ENCODE measurements at regions not wholly inside any gene's neighbourhood (a gene's known extent, or its start where the extent isn't known, plus 50 kb on each side); places are given as distances from the start of the nearest gene placed in this dataset.

GRCh38 chr16:54542805-54543505, 256.4 kb upstream of the IRX3 start:
- H3K4me3 ChIP-seq, result no peak overlapping the region
- H3K9ac ChIP-seq, result no peak overlapping the region
- H3K27ac ChIP-seq, result no peak overlapping the region
- H3K4me1 ChIP-seq, result peaks cover 19% of the 10 kb centered on the region
- no peaks in the 10 kb centered on the region for H4K20me1 ChIP-seq
- TF ChIP-seq Cebpa-rat (IDR thresholded peaks at IDR 0.05), result no peak
- H3K27me3 ChIP-seq, result no peaks in the 10 kb centered on the region
- H3K4me2 ChIP-seq, result no peak overlapping the region
- no peaks in the 10 kb centered on the region for H3K9me3 ChIP-seq
- no peaks in the 10 kb centered on the region for H3K36me3 ChIP-seq

DNA sequence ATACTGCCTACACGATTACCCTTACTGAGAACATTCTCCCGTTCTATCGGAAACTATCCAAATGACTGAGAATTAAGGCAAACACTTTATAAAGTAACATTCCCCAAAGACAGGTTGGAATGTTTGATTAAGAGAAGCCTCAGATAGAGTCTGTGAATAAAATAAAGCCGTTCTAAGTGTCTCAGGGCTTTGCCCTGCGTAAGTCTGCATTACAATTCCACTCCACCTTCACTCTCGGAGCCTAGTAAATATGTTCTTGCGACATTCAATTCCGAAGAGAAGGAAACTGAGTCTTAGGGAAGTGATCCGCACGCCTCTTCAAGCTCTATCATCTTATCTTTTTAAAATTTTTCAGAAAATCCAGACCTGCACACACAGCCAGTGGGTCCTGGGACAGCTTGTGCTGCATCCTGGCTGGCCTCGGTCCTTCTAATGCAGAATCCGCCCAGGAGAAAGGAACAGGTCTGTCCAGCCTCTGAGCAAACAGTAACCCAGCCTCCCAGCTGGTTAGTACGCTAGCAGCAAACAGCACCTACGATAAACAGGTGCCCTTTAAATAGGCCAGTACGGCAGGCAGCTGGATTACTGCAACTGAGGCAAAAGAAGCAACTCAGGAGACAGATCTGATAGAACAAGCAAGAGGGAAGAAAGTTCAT, 254.1 kb upstream of the IRX3 start:
- Histone ChIP-seq H3K27me3 (no peaks in the 10 kb centered on the region), H3K4me1 (peaks cover 19% of the 10 kb centered on the region), H3K4me2 (no peak overlapping the region), H3K36me3 (no peaks in the 10 kb centered on the region), H3K9me3 (no peaks in the 10 kb centered on the region), H3K9ac (no peak overlapping the region), H4K20me1 (no peaks in the 10 kb centered on the region), H3K4me3 (no peak overlapping the region), H3K27ac (no peak overlapping the region)
- TF ChIP-seq Cebpa-rat (IDR thresholded peaks at IDR 0.05), result no peak

DNA sequence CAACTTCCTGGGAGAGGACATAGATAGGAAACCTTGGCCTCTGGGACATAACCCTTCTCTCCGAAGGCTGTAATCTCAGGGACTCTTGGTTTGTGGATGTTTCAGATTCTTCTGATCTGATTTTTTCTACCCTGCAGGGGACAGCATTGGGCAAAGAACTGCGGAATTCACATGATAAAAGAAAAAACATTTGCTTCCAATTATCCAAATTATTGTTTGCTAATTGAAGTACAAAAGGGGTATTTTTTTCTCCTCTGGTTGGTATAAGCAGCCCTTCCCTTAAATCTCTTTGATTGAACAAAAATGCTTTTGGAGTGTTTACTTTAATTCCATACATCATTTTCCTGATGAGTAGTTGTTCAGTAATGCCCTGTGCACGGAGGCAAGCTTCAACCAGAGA, 251.7 kb upstream of the IRX3 start:
- Histone ChIP-seq H3K9me3 (peaks cover 3% of the 10 kb centered on the region), H3K27ac (no peak overlapping the region), H4K20me1 (no peaks in the 10 kb centered on the region), H3K4me2 (no peak overlapping the region), H3K27me3 (no peaks in the 10 kb centered on the region), H3K4me3 (no peak overlapping the region), H3K36me3 (no peaks in the 10 kb centered on the region), H3K4me1 (peaks cover 19% of the 10 kb centered on the region), H3K9ac (no peak overlapping the region)
- TF ChIP-seq Cebpa-rat (IDR thresholded peaks at IDR 0.05), result no peak

GRCh38 chr16:54533856-54534490, 247.4 kb upstream of the IRX3 start:
- H3K27ac ChIP-seq, result no peak overlapping the region
- H3K4me3 ChIP-seq, result no peak overlapping the region
- no peaks in the 10 kb centered on the region for H3K27me3 ChIP-seq
- H3K9ac ChIP-seq, result no peak overlapping the region
- TF ChIP-seq Cebpa-rat (IDR thresholded peaks at IDR 0.05), result no peak
- no peaks in the 10 kb centered on the region for H3K36me3 ChIP-seq
- no peak overlapping the region for H3K4me2 ChIP-seq
- peaks cover 17% of the 10 kb centered on the region for H3K9me3 ChIP-seq
- H4K20me1 ChIP-seq, result no peaks in the 10 kb centered on the region
- peaks cover 17% of the 10 kb centered on the region for H3K4me1 ChIP-seq

- H3K27ac ChIP-seq, result no peak overlapping the region
- peaks cover 8% of the 10 kb centered on the region; the same call in 1 of the 2 replicates for H3K4me1 ChIP-seq
- H3K4me3 ChIP-seq, result no peak overlapping the region
- H3K36me3 ChIP-seq, result no peaks in the 10 kb centered on the region
- no peaks in the 10 kb centered on the region for H3K27me3 ChIP-seq
- TF ChIP-seq Cebpa-rat (IDR thresholded peaks at IDR 0.05), result no peak
- H3K4me2 ChIP-seq, result no peak overlapping the region
- no peaks in the 10 kb centered on the region for H4K20me1 ChIP-seq
- H3K9me3 ChIP-seq, result peaks cover 28% of the 10 kb centered on the region
- H3K9ac ChIP-seq, result no peak overlapping the region
These were observed 240.3 kb upstream of the IRX3 start for GRCh38 chr16:54526916-54527315.

GRCh38 chr16:54526087-54526486, 239.5 kb upstream of the IRX3 start:
- no peak for TF ChIP-seq Cebpa-rat (IDR thresholded peaks at IDR 0.05)

DNA sequence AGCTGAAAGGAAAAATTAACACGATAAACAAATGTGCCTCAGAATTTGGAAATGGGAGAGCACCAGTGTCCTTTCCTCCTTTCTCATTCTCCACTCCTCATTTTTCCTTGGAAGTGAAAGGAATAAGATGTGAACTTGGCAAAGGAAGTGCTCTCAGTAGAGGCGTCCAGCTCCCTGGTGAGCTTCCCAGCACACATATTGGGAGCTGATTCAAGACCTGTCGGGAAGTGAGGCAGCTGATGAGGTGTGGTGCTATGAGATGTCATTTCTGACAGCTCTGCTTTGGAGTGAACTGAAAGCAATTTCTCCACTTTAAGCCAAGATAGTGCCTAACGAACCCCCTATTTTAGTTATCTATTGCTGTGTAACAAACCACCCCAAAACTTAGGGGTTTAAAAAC, 238.5 kb upstream of the IRX3 start:
- Histone ChIP-seq H3K27ac (no peak overlapping the region), H3K4me2 (no peak overlapping the region), H3K4me1 (no peaks in the 10 kb centered on the region), H4K20me1 (no peaks in the 10 kb centered on the region), H3K9me3 (peaks cover 27% of the 10 kb centered on the region), H3K9ac (no peak overlapping the region), H3K27me3 (no peaks in the 10 kb centered on the region), H3K4me3 (no peak overlapping the region), H3K36me3 (no peaks in the 10 kb centered on the region)
- no peak for TF ChIP-seq Cebpa-rat (IDR thresholded peaks at IDR 0.05)

More at GRCh38 chr16:54526087-54526486, 239.5 kb upstream of the IRX3 start:
- H3K36me3 ChIP-seq, result no peaks in the 10 kb centered on the region
- H3K27ac ChIP-seq, result no peak overlapping the region
- no peak overlapping the region for H3K4me3 ChIP-seq
- H3K4me2 ChIP-seq, result no peak overlapping the region
- H3K27me3 ChIP-seq, result no peaks in the 10 kb centered on the region
- H4K20me1 ChIP-seq, result no peaks in the 10 kb centered on the region
- H3K9ac ChIP-seq, result no peak overlapping the region
- H3K9me3 ChIP-seq, result peaks cover 27% of the 10 kb centered on the region
- H3K4me1 ChIP-seq, result peaks cover 8% of the 10 kb centered on the region; the same call in 1 of the 2 replicates

DNA sequence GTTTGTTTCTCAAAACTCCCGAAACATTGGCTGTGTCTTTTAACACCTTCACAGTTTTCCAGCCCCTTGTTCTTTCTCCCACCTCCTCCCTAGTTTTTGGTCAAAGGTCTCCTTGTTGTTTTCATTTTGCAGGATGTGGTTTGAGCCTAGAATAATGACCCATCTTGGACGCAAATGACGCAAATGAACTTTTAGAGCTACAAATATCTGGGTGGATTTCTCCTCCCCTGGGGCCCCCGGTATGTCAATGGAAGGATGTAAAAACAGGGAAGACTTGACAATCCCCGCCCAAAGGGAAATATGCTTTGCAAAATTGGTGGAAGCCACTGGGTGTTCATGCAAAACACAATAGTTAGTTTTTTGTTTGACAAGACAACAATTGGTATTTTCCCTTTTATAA, 236.0 kb upstream of the IRX3 start:
- TF ChIP-seq Cebpa-rat (IDR thresholded peaks at IDR 0.05), result no peak
- H3K4me1 ChIP-seq, result no peaks in the 10 kb centered on the region
- no peaks in the 10 kb centered on the region for H3K36me3 ChIP-seq
- peaks cover 27% of the 10 kb centered on the region for H3K9me3 ChIP-seq
- no peaks in the 10 kb centered on the region for H4K20me1 ChIP-seq
- H3K9ac ChIP-seq, result no peak overlapping the region
- no peak overlapping the region for H3K27ac ChIP-seq
- no peak overlapping the region for H3K4me3 ChIP-seq
- H3K4me2 ChIP-seq, result no peak overlapping the region
- H3K27me3 ChIP-seq, result no peaks in the 10 kb centered on the region

DNA sequence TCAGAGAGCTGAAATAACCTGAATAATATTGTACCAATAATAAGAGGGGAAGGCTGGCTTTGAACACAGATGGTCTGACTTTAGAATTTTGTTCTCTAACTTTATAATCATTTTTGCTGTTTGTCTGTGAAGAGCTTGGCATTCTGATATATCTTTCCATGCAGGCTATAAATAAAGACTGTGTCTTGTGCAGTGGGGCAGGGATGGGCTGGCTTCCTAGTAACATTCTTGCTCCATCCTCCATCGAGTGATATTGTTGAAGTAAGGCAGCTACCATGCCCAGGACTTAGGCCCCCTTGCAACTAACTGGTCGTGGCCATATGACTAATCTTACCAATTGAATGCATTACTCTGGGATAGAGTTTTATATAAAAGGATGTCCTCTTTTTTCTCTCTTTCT, 234.7 kb upstream of the IRX3 start:
- H3K4me2 ChIP-seq, result no peak overlapping the region
- no peaks in the 10 kb centered on the region for H4K20me1 ChIP-seq
- H3K4me1 ChIP-seq, result no peaks in the 10 kb centered on the region
- no peaks in the 10 kb centered on the region for H3K36me3 ChIP-seq
- peaks cover 18% of the 10 kb centered on the region for H3K9me3 ChIP-seq
- no peaks in the 10 kb centered on the region for H3K27me3 ChIP-seq
- H3K9ac ChIP-seq, result no peak overlapping the region
- no peak overlapping the region for H3K4me3 ChIP-seq
- no peak for TF ChIP-seq Cebpa-rat (IDR thresholded peaks at IDR 0.05)
- no peak overlapping the region for H3K27ac ChIP-seq

GRCh38 chr16:54519161-54519695, 232.6 kb upstream of the IRX3 start:
- no peak for TF ChIP-seq Cebpa-rat (IDR thresholded peaks at IDR 0.05)
- H3K27ac ChIP-seq, result no peak overlapping the region
- no peaks in the 10 kb centered on the region for H3K9me3 ChIP-seq
- H3K4me1 ChIP-seq, result no peaks in the 10 kb centered on the region
- H3K9ac ChIP-seq, result no peak overlapping the region
- no peaks in the 10 kb centered on the region for H4K20me1 ChIP-seq
- no peak overlapping the region for H3K4me2 ChIP-seq
- H3K36me3 ChIP-seq, result no peaks in the 10 kb centered on the region
- no peak overlapping the region for H3K4me3 ChIP-seq
- no peaks in the 10 kb centered on the region for H3K27me3 ChIP-seq

All from BLaER1 (cell line).